SK-N-SH (cell line): ENCODE measurements at regions not wholly inside any gene's neighbourhood (a gene's known extent, or its start where the extent isn't known, plus 50 kb on each side); places are given as distances from the start of the nearest gene placed in this dataset.

Experiments used
- CTCF ChIA-PET: fragments of 300-600, 350-600 bp; formaldehyde crosslinking; extraction: SDS; loops from one replicate; lab custom pipeline; 2021; lab: Yijun Ruan, JAX
- POLR2A ChIA-PET: fragments of 350-600 bp; sonication (Branson Sonifier 250); formaldehyde crosslinking; extraction: SDS; loops from one replicate; lab custom pipeline; 2020; ENCODE audit warnings: antibody characterized with exemption, inconsistent platforms; lab: Yijun Ruan, JAX
- DNase-seq: peaks from one replicate; pipeline ENCODE4 v3.0.0; 2012
- H2AFZ ChIP-seq: fragments of 200-600 bp; sonication (generic); 2 replicates; pipeline ENCODE4 v1.8.1; 2016; ENCODE audit warnings: antibody characterized with exemption, mild to moderate bottlenecking, low read depth
- H3F3A ChIP-seq: fragments of 200-600 bp; sonication (generic); replicated peaks from 2 replicates; pipeline ENCODE3; 2016; ENCODE audit warnings: antibody characterized with exemption, mild to moderate bottlenecking; ENCODE audit not compliant: insufficient read depth
- H3K27ac ChIP-seq, 2 experiments: fragments of 200-500 bp in 1 of 2; fragments of 200-600 bp in 1 of 2; sonication (Bioruptor generic) in 1 of 2; sonication (generic), shearing (Covaris generic) in 1 of 2; 2 replicates each; pipeline versions ENCODE4 v1.5.1 to v1.6.1; 2014 to 2016; ENCODE audit warnings: low read depth in 2 of 2, inconsistent platforms in 1 of 2, low read length in 1 of 2, mild to moderate bottlenecking in 1 of 2, mixed read lengths in 1 of 2
- H3K27me3 ChIP-seq: fragments of 200-600 bp; sonication (generic), shearing (Covaris generic); 2 replicates; pipeline ENCODE4 v1.6.1; 2016; ENCODE audit warnings: mixed run types; ENCODE audit not compliant: insufficient read depth
- H3K36me3 ChIP-seq, 2 experiments: fragments of 200-500 bp in 1 of 2; fragments of 200-600 bp in 1 of 2; sonication (Bioruptor generic) in 1 of 2; sonication (generic) in 1 of 2; replicated peaks in 1 of 2; 2 replicates each; pipeline versions ENCODE3 to v1.5.1; 2014 to 2016; ENCODE audit warnings: low read length in 1 of 2, mild to moderate bottlenecking in 1 of 2; ENCODE audit not compliant: insufficient read depth in 2 of 2, control insufficient read depth in 1 of 2
- H3K4me1 ChIP-seq, 2 experiments: fragments of 200-500 bp in 1 of 2; fragments of 200-600 bp in 1 of 2; sonication (Bioruptor generic) in 1 of 2; sonication (generic), shearing (Covaris generic) in 1 of 2; 2 replicates each; pipeline versions ENCODE4 v1.5.1 to v1.6.1; 2014 to 2016; ENCODE audit warnings: low read depth in 1 of 2, low read length in 1 of 2, mixed run types in 1 of 2; ENCODE audit not compliant: insufficient read depth in 2 of 2, control insufficient read depth in 1 of 2
- H3K4me2 ChIP-seq: fragments of 200-600 bp; sonication (generic), shearing (Covaris generic); 2 replicates; pipeline ENCODE4 v1.6.1; 2017; ENCODE audit warnings: mixed run types
- H3K4me3 ChIP-seq, 2 experiments: fragments of 200-500 bp in 1 of 2; fragments of 200-600 bp in 1 of 2; sonication (Bioruptor generic) in 1 of 2; sonication (generic), shearing (Covaris generic) in 1 of 2; 2 replicates each; pipeline versions ENCODE4 v1.5.1 to v1.8.1; 2014 to 2016; ENCODE audit warnings: low read depth in 2 of 2, inconsistent platforms in 1 of 2, low read length in 1 of 2, mild to moderate bottlenecking in 1 of 2, mixed read lengths in 1 of 2, moderate library complexity in 1 of 2
- H3K79me2 ChIP-seq: fragments of 200-600 bp; sonication (generic); 2 replicates; pipeline ENCODE4 v1.8.1; 2017; ENCODE audit warnings: mild to moderate bottlenecking; ENCODE audit not compliant: insufficient read depth
- H3K9ac ChIP-seq: fragments of 200-600 bp; sonication (generic); 2 replicates; pipeline ENCODE4 v1.6.1; 2017; ENCODE audit warnings: mixed run types
- H3K9me2 ChIP-seq: fragments of 200-600 bp; sonication (generic); 2 replicates; pipeline ENCODE4 v1.6.1; 2017; ENCODE audit warnings: mixed run types
- H3K9me3 ChIP-seq: fragments of 200-600 bp; sonication (generic); 2 replicates; pipeline ENCODE4 v1.6.1; 2017; ENCODE audit warnings: mixed run types, mild to moderate bottlenecking, moderate library complexity
- H4K20me1 ChIP-seq: fragments of 200-600 bp; sonication (generic); 2 replicates; pipeline ENCODE4 v1.6.1; 2017; ENCODE audit warnings: mild to moderate bottlenecking, mixed run types; ENCODE audit not compliant: insufficient read depth
- CHD2 ChIP-seq: fragments of 150-350 bp; IDR thresholded peaks from 2 replicates; pipeline ENCODE4 v1.6.1; 2018; ENCODE audit warnings: low read length; ENCODE audit not compliant: partially characterized antibody
- EP300 ChIP-seq, 2 experiments: IDR thresholded peaks; 2 replicates each; pipeline versions ENCODE4 v1.4.0 to v1.6.1; 2012; ENCODE audit warnings: borderline replicate concordance in 1 of 2, low read depth in 1 of 2, low read length in 1 of 2
- FOXM1 ChIP-seq: IDR thresholded peaks from 2 replicates; pipeline ENCODE4 v1.4.0; 2012; ENCODE audit warnings: low read depth, mild to moderate bottlenecking
- MEF2A ChIP-seq: IDR thresholded peaks from 2 replicates; pipeline ENCODE4 v1.4.0; 2012; ENCODE audit warnings: low read depth, borderline replicate concordance
- MXI1 ChIP-seq: IDR thresholded peaks from 2 replicates; pipeline ENCODE4 v1.6.1; 2012; ENCODE audit warnings: mild to moderate bottlenecking, low read depth, low read length, improper control_type of control experiment
- NFIC ChIP-seq: IDR thresholded peaks from 2 replicates; pipeline ENCODE4 v1.4.0; 2012; ENCODE audit warnings: borderline replicate concordance
- NRF1 ChIP-seq: IDR thresholded peaks from 2 replicates; pipeline ENCODE4 v1.6.1; 2012; ENCODE audit warnings: low read depth, mild to moderate bottlenecking, low read length
- RAD21 ChIP-seq: IDR thresholded peaks from 2 replicates; pipeline ENCODE4 v1.6.1; 2012; ENCODE audit warnings: mild to moderate bottlenecking, low read length
- RFX5 ChIP-seq: IDR thresholded peaks from 2 replicates; pipeline ENCODE4 v1.6.1; 2012; ENCODE audit warnings: mild to moderate bottlenecking, improper control_type of control experiment, low read length
- RXRA ChIP-seq: IDR thresholded peaks from 2 replicates; pipeline ENCODE4 v1.4.0; 2012; ENCODE audit warnings: low read depth, mild to moderate bottlenecking, borderline replicate concordance
- SIN3A ChIP-seq: IDR thresholded peaks from 2 replicates; pipeline ENCODE4 v1.6.1; 2012; ENCODE audit warnings: low read depth, mild to moderate bottlenecking, low read length, moderate library complexity, borderline replicate concordance
- TCF12 ChIP-seq: IDR thresholded peaks from 2 replicates; pipeline ENCODE4 v1.4.0; 2012
- TEAD4 ChIP-seq: IDR thresholded peaks from 2 replicates; pipeline ENCODE4 v1.4.0; 2012; ENCODE audit warnings: mild to moderate bottlenecking, borderline replicate concordance; ENCODE audit not compliant: insufficient read depth
- YY1 ChIP-seq: IDR thresholded peaks from 2 replicates; pipeline ENCODE4 v1.4.0; 2012; ENCODE audit warnings: low read depth, mild to moderate bottlenecking
- WGBS: methylation state at CpG from one replicate; pipeline ENCODE4 v1.1.6; 2017; ENCODE audit warnings: low lambda C conversion rate; 5-methylcytosine and 5-hydroxymethylcytosine counted together
- TF ChIP-seq, protein P1 (sequence below): fragments of 200-600 bp; sonication (generic); IDR thresholded peaks from 2 replicates; pipeline ENCODE4 v1.6.1; 2017; ENCODE audit warnings: antibody characterized with exemption, mild to moderate bottlenecking, moderate library complexity
- TF ChIP-seq, protein P2 (sequence below): fragments of 150-350 bp; IDR thresholded peaks from 2 replicates; pipeline ENCODE4 v1.6.1; 2016; ENCODE audit warnings: mild to moderate bottlenecking, low read depth, low read length

DNA sequence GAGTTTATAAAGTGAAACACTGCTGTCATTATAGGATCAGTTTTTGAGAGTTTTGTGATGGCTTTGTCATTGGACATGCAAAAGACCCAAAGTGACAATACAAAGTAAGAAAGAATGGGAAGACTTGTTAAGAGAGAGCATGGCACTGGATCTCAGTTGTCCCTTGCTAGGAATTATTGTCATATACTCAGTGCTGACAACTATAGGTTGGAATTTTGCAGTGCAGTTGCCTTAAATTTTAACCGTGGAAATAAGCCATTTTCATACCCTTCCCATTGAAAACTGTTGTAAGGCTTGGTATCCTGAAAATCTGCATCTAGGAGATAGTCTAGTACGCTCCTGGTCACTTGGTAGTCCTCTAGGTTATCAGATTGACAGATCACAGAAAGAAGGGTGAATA lies 1156.7 kb downstream of the GATA3 start:
- DNase-seq = no peak
- Histone ChIP-seq H3K9ac (no peak overlapping the region), H3K4me3 (no peak overlapping the region), H2AFZ (no peak overlapping the region), H3K27ac (no peak overlapping the region; a peak in 1 of 4 replicates), H3K79me2 (no peaks in the 10 kb centered on the region), H3K4me1 (peaks cover 0 to 7% of the 10 kb centered on the region in 2 experiments; a peak in 2 of 4 replicates), H3K9me2 (no peaks in the 10 kb centered on the region), H3K9me3 (no peaks in the 10 kb centered on the region), H3K27me3 (no peaks in the 10 kb centered on the region), H4K20me1 (no peaks in the 10 kb centered on the region), H3K36me3 (no peaks in the 10 kb centered on the region), H3F3A (no peaks in the 10 kb centered on the region), H3K4me2 (no peak overlapping the region)
- ChIA-PET POLR2A (no interaction called here), CTCF (interaction anchor here (0.9 kb wide), 1 partner anchor 14 kb away, joined by 4 read pairs; no protein-coding TSS in a partner anchor)
- TF ChIP-seq, protein P1, sequence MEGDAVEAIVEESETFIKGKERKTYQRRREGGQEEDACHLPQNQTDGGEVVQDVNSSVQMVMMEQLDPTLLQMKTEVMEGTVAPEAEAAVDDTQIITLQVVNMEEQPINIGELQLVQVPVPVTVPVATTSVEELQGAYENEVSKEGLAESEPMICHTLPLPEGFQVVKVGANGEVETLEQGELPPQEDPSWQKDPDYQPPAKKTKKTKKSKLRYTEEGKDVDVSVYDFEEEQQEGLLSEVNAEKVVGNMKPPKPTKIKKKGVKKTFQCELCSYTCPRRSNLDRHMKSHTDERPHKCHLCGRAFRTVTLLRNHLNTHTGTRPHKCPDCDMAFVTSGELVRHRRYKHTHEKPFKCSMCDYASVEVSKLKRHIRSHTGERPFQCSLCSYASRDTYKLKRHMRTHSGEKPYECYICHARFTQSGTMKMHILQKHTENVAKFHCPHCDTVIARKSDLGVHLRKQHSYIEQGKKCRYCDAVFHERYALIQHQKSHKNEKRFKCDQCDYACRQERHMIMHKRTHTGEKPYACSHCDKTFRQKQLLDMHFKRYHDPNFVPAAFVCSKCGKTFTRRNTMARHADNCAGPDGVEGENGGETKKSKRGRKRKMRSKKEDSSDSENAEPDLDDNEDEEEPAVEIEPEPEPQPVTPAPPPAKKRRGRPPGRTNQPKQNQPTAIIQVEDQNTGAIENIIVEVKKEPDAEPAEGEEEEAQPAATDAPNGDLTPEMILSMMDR = peak; percentile 60
- TF ChIP-seq RAD21 = peak; percentile 36
- TF ChIP-seq RXRA = no peak
- 62% methylated on average over 2 of the region's 2 CpGs for WGBS

DNA sequence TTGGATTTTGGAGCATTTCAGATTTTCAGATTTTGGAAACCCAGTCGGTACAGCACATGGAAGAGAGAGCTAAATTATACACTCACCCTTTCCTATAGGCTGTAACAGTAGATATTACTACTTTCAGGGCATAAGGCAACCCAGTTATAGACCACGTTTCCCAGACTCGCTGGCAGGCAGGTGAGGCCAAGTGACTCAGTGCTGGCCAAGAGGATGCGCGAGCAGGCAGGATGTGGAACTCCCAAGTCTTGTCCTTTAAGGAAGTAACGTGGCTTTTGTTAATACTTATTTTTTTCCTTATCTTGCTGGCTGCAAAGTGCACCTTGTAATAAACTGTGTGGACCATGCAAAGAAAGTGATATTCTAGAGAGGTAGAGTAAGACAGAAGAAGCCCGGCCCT lies 1160.1 kb downstream of the GATA3 start:
- H3K9ac ChIP-seq = no peak overlapping the region
- H3K9me2 ChIP-seq = no peaks in the 10 kb centered on the region
- no peaks in the 10 kb centered on the region for H3K9me3 ChIP-seq
- no peaks in the 10 kb centered on the region for H3K27me3 ChIP-seq
- POLR2A ChIA-PET = no interaction called here
- H3K36me3 ChIP-seq = no peaks in the 10 kb centered on the region
- CTCF ChIA-PET = interaction anchor here (1.7 kb wide), 1 partner anchor 89 kb away, joined by 7 read pairs; no protein-coding TSS in a partner anchor
- H4K20me1 ChIP-seq = no peaks in the 10 kb centered on the region
- no peak for TF ChIP-seq MXI1
- TF ChIP-seq FOXM1 = no peak
- TF ChIP-seq, protein P1 = no peak
- no peak for TF ChIP-seq NFIC
- TF ChIP-seq NRF1 = no peak
- TF ChIP-seq RFX5 = no peak
- no peak for TF ChIP-seq CHD2
- TF ChIP-seq TCF12 = no peak
- no peak for TF ChIP-seq MEF2A
- TF ChIP-seq, protein P2, sequence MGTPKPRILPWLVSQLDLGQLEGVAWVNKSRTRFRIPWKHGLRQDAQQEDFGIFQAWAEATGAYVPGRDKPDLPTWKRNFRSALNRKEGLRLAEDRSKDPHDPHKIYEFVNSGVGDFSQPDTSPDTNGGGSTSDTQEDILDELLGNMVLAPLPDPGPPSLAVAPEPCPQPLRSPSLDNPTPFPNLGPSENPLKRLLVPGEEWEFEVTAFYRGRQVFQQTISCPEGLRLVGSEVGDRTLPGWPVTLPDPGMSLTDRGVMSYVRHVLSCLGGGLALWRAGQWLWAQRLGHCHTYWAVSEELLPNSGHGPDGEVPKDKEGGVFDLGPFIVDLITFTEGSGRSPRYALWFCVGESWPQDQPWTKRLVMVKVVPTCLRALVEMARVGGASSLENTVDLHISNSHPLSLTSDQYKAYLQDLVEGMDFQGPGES = no peak
- TF ChIP-seq SIN3A = no peak
- no peak for TF ChIP-seq EP300 (IDR thresholded peaks at IDR 0.05; ENCODE audit: borderline replicate concordance in 1 of 2, low read depth in 1 of 2, low read length in 1 of 2)
- TF ChIP-seq RXRA = no peak
- TF ChIP-seq TEAD4 = no peak
- no peak for TF ChIP-seq RAD21
- no peak for TF ChIP-seq YY1
- no peaks in the 10 kb centered on the region for H3K79me2 ChIP-seq
- H3K4me2 ChIP-seq = no peak overlapping the region
- no peak for DNase-seq
- H2AFZ ChIP-seq = no peak overlapping the region
- H3F3A ChIP-seq = no peaks in the 10 kb centered on the region
- H3K4me1 ChIP-seq = peaks cover 0 to 5% of the 10 kb centered on the region in 2 experiments; a peak in 2 of 4 replicates
- no peak overlapping the region for H3K27ac ChIP-seq
- H3K4me3 ChIP-seq = no peak overlapping the region
- 73% methylated on average over 7 of the region's 7 CpGs for WGBS
